H7 (cell line): ENCODE measurements at regions not wholly inside any gene's neighbourhood (a gene's known extent, or its start where the extent isn't known, plus 50 kb on each side); places are given as distances from the start of the nearest gene placed in this dataset.
"Not testable (repeated sequence)": the region's sequence is repeated elsewhere in the genome, so short reads cannot be mapped to it uniquely, and the experiment has no call there.

Source experiments
- DNase-seq: peaks from one replicate; pipeline ENCODE4 v3.0.0; 2012
- H3K27me3 ChIP-seq: 2 replicates; pipeline ENCODE4 v1.6.0; 2011; ENCODE audit warnings: mild to moderate bottlenecking, low read length; ENCODE audit not compliant: control insufficient read depth, insufficient read depth
- H3K36me3 ChIP-seq: replicated peaks from 2 replicates; pipeline ENCODE4 v1.5.1; 2011; ENCODE audit warnings: low read length; ENCODE audit not compliant: control insufficient read depth, insufficient read depth
- H3K4me3 ChIP-seq: 2 replicates; pipeline ENCODE4 v1.5.1; 2011; ENCODE audit warnings: low read depth, mild to moderate bottlenecking, control low read depth, low read length, moderate library complexity; ENCODE audit not compliant: insufficient read depth

GRCh38 chr2:83394134-83394904 is 1064.8 kb downstream of the SUCLG1 start:
- DNase-seq: no peak
- no peaks in the 10 kb centered on the region for H3K27me3 ChIP-seq

DNA sequence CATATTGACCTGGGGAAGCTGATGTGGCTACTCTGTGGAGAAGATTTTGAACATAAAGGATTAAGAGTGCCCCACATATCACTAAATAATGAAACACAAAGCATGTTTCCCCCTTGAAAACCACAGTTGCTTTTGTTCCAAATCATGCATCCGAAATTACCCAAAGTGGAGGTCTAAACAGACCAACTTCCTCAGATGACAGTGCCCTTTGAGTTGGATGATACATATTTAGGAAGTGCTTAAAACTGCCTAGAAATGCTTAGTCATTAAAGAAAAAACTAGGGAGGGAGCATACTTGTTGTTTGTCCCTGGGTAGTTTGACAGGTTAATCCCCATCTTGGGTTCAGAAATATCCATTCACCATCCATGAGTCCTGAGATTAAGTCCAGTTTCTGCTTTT is 1070.3 kb downstream of the SUCLG1 start:
- Histone ChIP-seq H3K27me3 (no peaks in the 10 kb centered on the region), H3K4me3 (no peak overlapping the region), H3K36me3 (no peaks in the 10 kb centered on the region)
- DNase-seq: no peak

More at GRCh38 chr2:83394134-83394904, 1064.8 kb downstream of the SUCLG1 start:
- no peaks in the 10 kb centered on the region for H3K36me3 ChIP-seq
- no peak overlapping the region for H3K4me3 ChIP-seq

- DNase-seq: no peak
- Histone ChIP-seq H3K27me3 (no peaks in the 10 kb centered on the region), H3K4me3 (no peak overlapping the region), H3K36me3 (no peaks in the 10 kb centered on the region)
These were observed 1072.5 kb downstream of the SUCLG1 start for GRCh38 chr2:83386549-83386948.

- Histone ChIP-seq H3K4me3 (no peak overlapping the region), H3K27me3 (no peaks in the 10 kb centered on the region), H3K36me3 (no peaks in the 10 kb centered on the region)
- no peak for DNase-seq
These were observed 1080.2 kb downstream of the SUCLG1 start for GRCh38 chr2:83378921-83379320.

GRCh38 chr2:83376731-83377130 is 1082.3 kb downstream of the SUCLG1 start:
- Histone ChIP-seq H3K36me3 (no peaks in the 10 kb centered on the region), H3K4me3 (no peak overlapping the region), H3K27me3 (no peaks in the 10 kb centered on the region)

GRCh38 chr2:83370419-83370762 is 1088.7 kb downstream of the SUCLG1 start:
- H3K36me3 ChIP-seq: no peaks in the 10 kb centered on the region
- DNase-seq: no peak

More at GRCh38 chr2:83376731-83377130, 1082.3 kb downstream of the SUCLG1 start:
- DNase-seq: no peak

DNA sequence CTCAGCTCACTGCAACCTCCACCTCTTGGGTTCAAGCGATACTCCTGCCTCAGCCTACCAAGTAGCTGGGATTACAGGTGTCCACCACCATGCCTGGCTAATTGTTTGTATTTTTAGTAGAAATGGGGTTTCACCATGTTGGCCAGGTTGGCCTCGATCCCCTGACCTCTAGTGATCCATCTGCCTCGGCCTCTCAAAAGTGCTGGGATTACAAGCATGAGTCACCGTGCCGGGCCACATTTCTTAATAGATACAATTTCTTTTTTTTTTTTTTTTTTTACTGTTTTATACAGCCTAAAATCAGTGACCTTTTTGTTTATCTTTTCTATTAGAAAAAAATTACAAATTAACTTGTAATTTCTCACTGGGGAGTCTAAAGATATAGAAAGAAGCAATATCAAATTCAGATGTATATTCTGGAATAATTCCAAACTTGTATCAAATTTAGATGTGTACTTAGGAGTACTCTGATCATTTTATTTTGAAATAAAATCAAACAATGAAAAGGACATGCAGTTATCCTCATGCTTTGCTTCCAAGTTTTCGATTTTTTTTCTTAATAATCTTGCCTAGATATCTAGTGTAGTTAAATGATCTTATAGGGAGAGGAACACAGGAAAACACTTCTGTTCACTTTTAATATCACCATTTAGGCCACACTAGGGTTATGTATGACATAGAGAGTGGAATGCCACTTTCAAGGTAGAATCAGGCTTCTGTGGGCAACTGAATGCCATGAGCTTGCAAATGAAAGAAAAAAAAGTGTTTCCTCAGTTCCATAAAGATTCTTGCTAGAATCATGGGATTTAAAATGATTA is 1089.3 kb downstream of the SUCLG1 start:
- H3K36me3 ChIP-seq: no peaks in the 10 kb centered on the region
- no peak overlapping the region for H3K4me3 ChIP-seq
- DNase-seq: no peak

More at GRCh38 chr2:83370419-83370762, 1088.7 kb downstream of the SUCLG1 start:
- no peaks in the 10 kb centered on the region for H3K27me3 ChIP-seq
- no peak overlapping the region for H3K4me3 ChIP-seq

DNA sequence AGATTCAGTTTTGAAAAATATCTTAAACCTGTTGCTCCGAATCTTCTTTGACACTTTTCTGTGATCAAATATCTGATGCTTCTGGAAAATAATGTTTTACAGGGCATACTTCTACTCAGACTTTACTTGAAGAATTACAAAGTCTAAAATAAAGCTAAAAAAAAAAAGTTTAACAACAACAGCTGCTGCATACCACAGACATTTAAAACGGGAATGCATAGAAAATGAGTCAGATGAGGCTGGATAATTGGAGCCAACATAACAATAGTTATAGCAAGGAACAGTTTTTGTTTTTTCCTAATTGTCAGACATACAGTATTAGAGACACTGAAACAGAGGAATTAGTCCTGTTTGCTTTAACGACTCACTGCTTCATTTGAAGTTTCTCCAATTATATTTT is 1090.2 kb downstream of the SUCLG1 start:
- Histone ChIP-seq H3K4me3 (no peak overlapping the region), H3K36me3 (no peaks in the 10 kb centered on the region), H3K27me3 (no peaks in the 10 kb centered on the region)
- no peak for DNase-seq

More for the DNA sequence above, 1089.3 kb downstream of the SUCLG1 start:
- H3K27me3 ChIP-seq: no peaks in the 10 kb centered on the region

DNA sequence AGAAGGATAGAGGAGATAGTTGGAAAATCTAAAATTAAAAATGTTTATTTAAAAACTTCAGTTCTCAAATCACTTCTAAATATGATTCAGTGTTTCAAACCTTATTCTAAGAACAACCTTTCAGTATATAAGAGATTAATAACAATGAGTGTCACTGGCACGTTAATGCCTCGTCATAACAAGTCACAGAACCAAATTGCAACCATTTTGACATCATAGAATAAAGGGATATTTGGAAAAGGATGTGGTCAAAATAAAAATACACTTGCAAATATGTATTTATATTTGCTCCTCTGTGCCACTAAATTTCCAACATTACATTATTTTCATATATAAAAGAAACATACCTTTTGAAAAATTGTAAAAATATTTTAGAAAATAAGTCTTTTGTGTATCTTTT is 1090.6 kb downstream of the SUCLG1 start:
- no peak for DNase-seq
- no peak overlapping the region for H3K4me3 ChIP-seq
- H3K27me3 ChIP-seq: no peaks in the 10 kb centered on the region
- H3K36me3 ChIP-seq: no peaks in the 10 kb centered on the region

- H3K27me3 ChIP-seq: no peaks in the 10 kb centered on the region
- DNase-seq: no peak
These were observed 1093.6 kb downstream of the SUCLG1 start for GRCh38 chr2:83365476-83365875.

DNA sequence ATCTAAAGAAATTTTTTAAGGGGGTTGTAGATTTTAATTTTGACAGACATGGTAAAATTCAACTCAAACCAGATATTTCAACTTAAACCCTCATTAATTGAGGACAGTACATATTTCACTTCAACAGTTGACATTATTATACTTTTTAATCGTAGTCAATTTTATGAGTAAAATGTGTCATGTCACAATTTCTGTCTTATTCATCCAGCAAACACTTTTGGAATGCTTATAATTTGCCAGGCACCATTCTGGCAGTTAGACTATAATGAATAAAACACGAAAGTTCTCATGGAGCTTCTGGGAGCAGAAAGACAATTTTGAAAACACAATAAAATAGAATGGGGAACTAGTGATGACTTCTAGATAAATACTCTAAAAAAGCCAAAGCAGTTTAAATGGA is 1094.8 kb downstream of the SUCLG1 start:
- DNase-seq: no peak
- no peak overlapping the region for H3K4me3 ChIP-seq

More at GRCh38 chr2:83365476-83365875, 1093.6 kb downstream of the SUCLG1 start:
- H3K36me3 ChIP-seq: no peaks in the 10 kb centered on the region
- no peak overlapping the region for H3K4me3 ChIP-seq

GRCh38 chr2:83363138-83363537 is 1095.9 kb downstream of the SUCLG1 start:
- H3K4me3 ChIP-seq, H3K27me3 ChIP-seq, DNase-seq, H3K36me3 ChIP-seq: not testable (repeated sequence)

More for the DNA sequence above, 1094.8 kb downstream of the SUCLG1 start:
- no peaks in the 10 kb centered on the region for H3K36me3 ChIP-seq
- H3K27me3 ChIP-seq: no peaks in the 10 kb centered on the region

DNA sequence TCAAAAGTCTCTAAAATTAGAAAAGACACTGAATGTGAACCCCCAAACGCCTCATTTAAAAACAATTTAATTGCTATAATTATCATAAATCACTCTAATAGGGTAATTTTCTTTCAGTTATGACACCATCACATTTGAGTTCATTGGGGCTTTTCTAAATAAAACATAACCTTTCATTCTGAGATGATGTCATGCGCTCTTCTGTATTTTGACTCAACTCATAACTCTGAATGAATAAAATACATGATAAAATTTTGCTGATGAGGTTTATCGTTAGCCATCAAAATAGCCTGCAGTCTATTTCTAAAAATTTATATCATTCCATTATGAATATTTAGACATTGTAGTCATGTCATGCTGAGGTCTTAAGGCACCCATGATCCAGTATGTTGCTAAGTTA is 1099.7 kb downstream of the SUCLG1 start:
- Histone ChIP-seq H3K36me3 (no peaks in the 10 kb centered on the region), H3K4me3 (no peak overlapping the region), H3K27me3 (no peaks in the 10 kb centered on the region)
- DNase-seq: no peak

GRCh38 chr2:83342860-83343329 is 1116.2 kb downstream of the SUCLG1 start:
- Histone ChIP-seq H3K27me3 (no peaks in the 10 kb centered on the region), H3K4me3 (no peak overlapping the region), H3K36me3 (no peaks in the 10 kb centered on the region)
- no peak for DNase-seq

DNA sequence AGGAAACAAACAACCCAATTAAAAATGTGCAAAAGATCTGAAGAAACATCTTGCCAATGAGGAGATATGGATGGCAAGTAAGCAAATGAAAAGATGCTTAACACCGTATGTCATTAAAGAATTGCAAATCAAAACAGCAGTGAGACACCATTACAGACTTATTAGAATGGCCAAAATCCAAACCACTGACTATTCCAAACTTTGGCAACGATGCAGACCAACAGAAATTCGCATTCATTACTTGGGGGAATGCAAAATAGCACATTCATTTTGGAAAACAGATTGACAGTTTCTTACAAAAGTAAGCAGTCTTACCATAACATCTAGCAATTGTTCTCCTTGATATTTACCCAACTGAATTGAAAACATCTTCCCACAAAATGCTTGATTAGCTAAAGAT is 1118.7 kb downstream of the SUCLG1 start:
- Histone ChIP-seq H3K27me3 (no peaks in the 10 kb centered on the region), H3K36me3 (no peaks in the 10 kb centered on the region), H3K4me3 (no peak overlapping the region)
- DNase-seq: no peak
